H9 (cell line): ENCODE measurements at regions not wholly inside any gene's neighbourhood (a gene's known extent, or its start where the extent isn't known, plus 50 kb on each side); places are given as distances from the start of the nearest gene placed in this dataset.

ENCODE experiments used
- DNase-seq: peaks from one replicate; pipeline ENCODE4 v3.0.0-alpha.2; 2017
- H2AFZ ChIP-seq: one replicate; pipeline ENCODE4 v1.6.1; 2013; ENCODE audit warnings: mild to moderate bottlenecking, low read length, control low read depth, moderate library complexity
- H2AK5ac ChIP-seq: 2 replicates; pipeline ENCODE4 v1.6.1; 2013; ENCODE audit warnings: low read length, control low read depth, mixed read lengths; ENCODE audit not compliant: insufficient read length
- H2BK120ac ChIP-seq: one replicate; pipeline ENCODE4 v1.6.1; 2013; ENCODE audit warnings: low read depth, mild to moderate bottlenecking, low read length, control low read depth, inconsistent platforms; ENCODE audit not compliant: poor library complexity, severe bottlenecking
- H2BK12ac ChIP-seq: 2 replicates; pipeline ENCODE4 v1.6.1; 2013; ENCODE audit warnings: low read length, control low read depth, mixed read lengths, low read depth; ENCODE audit not compliant: insufficient read length
- H2BK15ac ChIP-seq: 2 replicates; pipeline ENCODE4 v1.6.1; 2013; ENCODE audit warnings: low read depth, low read length, control low read depth
- H2BK20ac ChIP-seq: one replicate; pipeline ENCODE4 v1.6.1; 2013; ENCODE audit warnings: low read depth, mild to moderate bottlenecking, low read length, control low read depth, inconsistent platforms; ENCODE audit not compliant: poor library complexity, severe bottlenecking
- H2BK5ac ChIP-seq: 2 replicates; pipeline ENCODE4 v1.6.1; 2013; ENCODE audit warnings: low read length, control low read depth, mixed read lengths; ENCODE audit not compliant: insufficient read length
- H3K14ac ChIP-seq: 2 replicates; pipeline ENCODE4 v1.6.1; 2013; ENCODE audit warnings: low read length, control low read depth; ENCODE audit not compliant: insufficient read depth
- H3K18ac ChIP-seq: 2 replicates; pipeline ENCODE4 v1.6.1; 2013; ENCODE audit warnings: low read depth, mild to moderate bottlenecking, mixed read lengths, low read length, control low read depth; ENCODE audit not compliant: insufficient read length
- H3K23ac ChIP-seq: 2 replicates; pipeline ENCODE4 v1.6.1; 2013; ENCODE audit warnings: low read length, control low read depth, mixed read lengths, low read depth; ENCODE audit not compliant: insufficient read length
- H3K23me2 ChIP-seq: 2 replicates; pipeline ENCODE4 v1.6.1; 2013; ENCODE audit warnings: low read depth, mild to moderate bottlenecking, mixed read lengths, low read length, control low read depth; ENCODE audit not compliant: insufficient read length, poor library complexity, severe bottlenecking
- H3K27ac ChIP-seq: 2 replicates; pipeline ENCODE4 v1.5.1; 2013; ENCODE audit warnings: low read length, control low read depth, mixed read lengths, low read depth; ENCODE audit not compliant: insufficient read length
- H3K27me3 ChIP-seq: 2 replicates; pipeline ENCODE4 v1.6.1; 2013; ENCODE audit warnings: low read length, control low read depth, inconsistent platforms; ENCODE audit not compliant: insufficient read depth
- H3K4ac ChIP-seq: 2 replicates; pipeline ENCODE4 v1.6.1; 2013; ENCODE audit warnings: low read depth, mild to moderate bottlenecking, control low read depth, inconsistent platforms, low read length, moderate library complexity
- H3K4me1 ChIP-seq: 2 replicates; pipeline ENCODE4 v1.6.1; 2013; ENCODE audit warnings: low read length, control low read depth, inconsistent platforms; ENCODE audit not compliant: insufficient read depth
- H3K4me2 ChIP-seq: 2 replicates; pipeline ENCODE4 v1.6.1; 2013; ENCODE audit warnings: low read length, control low read depth, mixed read lengths; ENCODE audit not compliant: insufficient read length, insufficient read depth
- H3K56ac ChIP-seq: 2 replicates; pipeline ENCODE4 v1.6.1; 2013; ENCODE audit warnings: low read depth, mild to moderate bottlenecking, mixed read lengths, low read length, control low read depth; ENCODE audit not compliant: insufficient read length
- H3K79me1 ChIP-seq: 2 replicates; pipeline ENCODE4 v1.6.1; 2013; ENCODE audit warnings: low read depth, mild to moderate bottlenecking, moderate library complexity, low read length, control low read depth, inconsistent platforms; ENCODE audit not compliant: insufficient read depth, poor library complexity, severe bottlenecking
- H3K79me2 ChIP-seq: 2 replicates; pipeline ENCODE4 v1.6.1; 2013; ENCODE audit warnings: low read length, control low read depth, inconsistent platforms; ENCODE audit not compliant: insufficient read depth
- H3K9ac ChIP-seq: 2 replicates; pipeline ENCODE4 v1.6.1; 2013; ENCODE audit warnings: low read length, control low read depth, mixed read lengths; ENCODE audit not compliant: insufficient read length; ENCODE audit errors: extremely low read depth
- H3K9me3 ChIP-seq: one replicate; pipeline ENCODE4 v1.6.1; 2013; ENCODE audit warnings: low read depth, low read length, inconsistent platforms; ENCODE audit not compliant: control insufficient read depth
- H3T11ph ChIP-seq: one replicate; pipeline ENCODE4 v1.6.1; 2013; ENCODE audit warnings: mild to moderate bottlenecking, low read length, control low read depth, inconsistent platforms
- H4K20me1 ChIP-seq: one replicate; pipeline ENCODE4 v1.6.1; 2013; ENCODE audit not compliant: control insufficient read depth, insufficient read length, insufficient read depth
- H4K5ac ChIP-seq: 2 replicates; pipeline ENCODE4 v1.6.1; 2013; ENCODE audit warnings: low read depth, mild to moderate bottlenecking, mixed read lengths, low read length, control low read depth; ENCODE audit not compliant: insufficient read length
- H4K8ac ChIP-seq: replicated peaks from 2 replicates; pipeline ENCODE4 v1.6.1; 2013; ENCODE audit warnings: low read length, control low read depth, mixed read lengths, low read depth; ENCODE audit not compliant: insufficient read length
- H4K91ac ChIP-seq: 2 replicates; pipeline ENCODE4 v1.6.1; 2013; ENCODE audit warnings: low read depth, mild to moderate bottlenecking, moderate library complexity, mixed read lengths, low read length, control low read depth; ENCODE audit not compliant: insufficient read length
- H3K27ac Mint-ChIP-seq, 3 experiments: 2 replicates in 2 of 3; 3 replicates in 1 of 3; pipeline ENCODE4 v1.8.0; 2020 to 2021; ENCODE audit warnings: mixed read lengths in 3 of 3, mild to moderate bottlenecking in 1 of 3, moderate library complexity in 1 of 3
- H3K27me3 Mint-ChIP-seq: 2 replicates; pipeline ENCODE4 v1.8.0; 2021; ENCODE audit warnings: low read depth, mild to moderate bottlenecking, moderate library complexity, mixed read lengths
- H3K36me3 Mint-ChIP-seq, 3 experiments: 2 replicates in 2 of 3; 3 replicates in 1 of 3; pipeline ENCODE4 v1.8.0; 2020 to 2021; ENCODE audit warnings: low read depth in 3 of 3, mixed read lengths in 3 of 3; ENCODE audit not compliant: insufficient read depth in 1 of 3
- H3K4me1 Mint-ChIP-seq, 2 experiments: 2 replicates each; pipeline ENCODE4 v1.8.0; 2020; ENCODE audit warnings: mixed read lengths in 2 of 2
- H3K4me3 Mint-ChIP-seq, 2 experiments: 2 replicates in 1 of 2; 3 replicates in 1 of 2; pipeline ENCODE4 v1.8.0; 2020 to 2021; ENCODE audit warnings: mild to moderate bottlenecking in 2 of 2, mixed read lengths in 2 of 2, moderate library complexity in 1 of 2
- H3K9me3 Mint-ChIP-seq, 2 experiments: 2 replicates in 1 of 2; 3 replicates in 1 of 2; pipeline ENCODE4 v1.8.0; 2020; ENCODE audit warnings: mild to moderate bottlenecking in 2 of 2, mixed read lengths in 2 of 2, moderate library complexity in 1 of 2
- WGBS: extraction: QIAGEN DNeasy Blood & Tissue Kit; methylation state at CpG from one replicate; pipeline ENCODE4 v1.1.7; 2013; ENCODE audit warnings: missing lambda C conversion rate, low lambda C conversion rate, mixed read lengths; ENCODE audit not compliant: insufficient read length; ENCODE audit errors: extremely low coverage; 5-methylcytosine and 5-hydroxymethylcytosine counted together
- TF ChIP-seq, protein P1 (sequence below): fragments of 200-600 bp; sonication (generic); conservative IDR thresholded peaks from 3 replicates; pipeline ENCODE4 v1.8.0; 2021; ENCODE audit warnings: antibody characterized with exemption, mild to moderate bottlenecking

DNA sequence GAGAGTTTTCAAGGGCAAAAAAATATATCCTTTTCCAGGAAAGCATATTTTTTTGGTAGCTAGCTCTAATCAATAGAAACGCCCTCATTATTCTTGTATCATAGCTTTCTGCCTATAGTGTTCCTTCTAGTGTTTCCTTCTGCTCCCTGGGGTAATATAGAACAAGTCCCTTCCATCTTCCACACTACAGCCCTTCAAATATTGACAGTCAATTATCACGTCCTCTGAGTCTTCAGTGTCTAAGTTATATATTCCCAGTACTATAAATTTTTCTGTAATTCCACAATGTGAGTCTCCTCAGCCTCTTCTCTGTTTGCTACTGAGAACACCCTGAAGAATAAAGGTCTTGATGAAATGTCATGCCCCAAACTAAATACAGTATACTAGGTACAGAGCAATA lies 1088.0 kb upstream of the PCDH7 start:
- WGBS: no CpG with 5 or more reads among the region's 2 CpGs
- Histone ChIP-seq H3K23ac (no peak overlapping the region), H3K9me3 (no peaks in the 10 kb centered on the region), H3K4me2 (no peak overlapping the region), H2BK15ac (no peak overlapping the region), H3K14ac (no peak overlapping the region), H3K23me2 (no peaks in the 10 kb centered on the region), H3K27me3 (no peaks in the 10 kb centered on the region), H2BK12ac (no peak overlapping the region), H4K8ac (no peak overlapping the region), H3K4me1 (no peaks in the 10 kb centered on the region), H3K4ac (no peak overlapping the region), H3K9ac (no peak overlapping the region), H3K79me2 (no peaks in the 10 kb centered on the region), H3K56ac (no peak overlapping the region), H3K79me1 (no peaks in the 10 kb centered on the region), H4K5ac (no peak overlapping the region), H2AFZ (no peak overlapping the region), H2BK5ac (no peak overlapping the region), H2AK5ac (no peak overlapping the region), H4K20me1 (no peaks in the 10 kb centered on the region), H3K18ac (no peak overlapping the region), H3T11ph (no peak overlapping the region), H2BK120ac (no peak overlapping the region), H4K91ac (no peak overlapping the region), H2BK20ac (no peak overlapping the region), H3K27ac (no peak overlapping the region)
- Mint-ChIP-seq H3K36me3 (no peaks in the 10 kb centered on the region), H3K27ac (no peak overlapping the region), H3K9me3 (no peaks in the 10 kb centered on the region; a peak in 1 of 5 replicates), H3K4me1 (no peaks in the 10 kb centered on the region), H3K27me3 (no peaks in the 10 kb centered on the region), H3K4me3 (no peak overlapping the region)
- TF ChIP-seq, protein P1, sequence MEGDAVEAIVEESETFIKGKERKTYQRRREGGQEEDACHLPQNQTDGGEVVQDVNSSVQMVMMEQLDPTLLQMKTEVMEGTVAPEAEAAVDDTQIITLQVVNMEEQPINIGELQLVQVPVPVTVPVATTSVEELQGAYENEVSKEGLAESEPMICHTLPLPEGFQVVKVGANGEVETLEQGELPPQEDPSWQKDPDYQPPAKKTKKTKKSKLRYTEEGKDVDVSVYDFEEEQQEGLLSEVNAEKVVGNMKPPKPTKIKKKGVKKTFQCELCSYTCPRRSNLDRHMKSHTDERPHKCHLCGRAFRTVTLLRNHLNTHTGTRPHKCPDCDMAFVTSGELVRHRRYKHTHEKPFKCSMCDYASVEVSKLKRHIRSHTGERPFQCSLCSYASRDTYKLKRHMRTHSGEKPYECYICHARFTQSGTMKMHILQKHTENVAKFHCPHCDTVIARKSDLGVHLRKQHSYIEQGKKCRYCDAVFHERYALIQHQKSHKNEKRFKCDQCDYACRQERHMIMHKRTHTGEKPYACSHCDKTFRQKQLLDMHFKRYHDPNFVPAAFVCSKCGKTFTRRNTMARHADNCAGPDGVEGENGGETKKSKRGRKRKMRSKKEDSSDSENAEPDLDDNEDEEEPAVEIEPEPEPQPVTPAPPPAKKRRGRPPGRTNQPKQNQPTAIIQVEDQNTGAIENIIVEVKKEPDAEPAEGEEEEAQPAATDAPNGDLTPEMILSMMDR: no peak
- DNase-seq: no peak
